ENCODE measurements at regions not wholly inside any gene's neighbourhood (a gene's known extent, or its start where the extent isn't known, plus 50 kb on each side); places are given as distances from the start of the nearest gene placed in this dataset.
"Not testable (repeated sequence)": the region's sequence is repeated elsewhere in the genome, so short reads cannot be mapped to it uniquely, and the experiment has no call there.

DNA sequence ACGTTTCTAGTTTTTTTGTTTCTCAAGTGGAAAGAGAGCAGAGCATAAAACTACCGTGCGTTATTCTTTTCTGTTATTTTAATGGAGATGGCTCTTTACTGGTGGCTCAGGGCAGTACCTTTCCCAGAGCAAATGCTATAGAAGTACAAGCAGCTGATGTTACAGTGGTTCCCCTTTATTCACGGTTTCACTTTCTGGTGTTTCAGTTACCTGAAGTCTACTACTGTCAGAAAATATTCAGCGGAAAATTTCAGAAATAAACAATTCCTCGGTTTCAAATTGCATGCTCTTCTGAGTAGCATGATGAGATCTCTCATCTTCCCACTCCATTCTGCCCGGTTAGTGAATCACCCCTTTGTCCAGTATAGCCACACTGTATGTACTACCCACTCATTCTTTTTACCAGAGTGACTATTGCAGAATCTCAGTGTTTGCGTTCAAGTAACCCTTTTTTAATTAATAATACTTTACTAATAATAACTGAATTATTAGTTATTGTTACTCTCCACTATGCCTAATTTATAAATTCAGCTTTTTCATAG lies 597.5 kb upstream of the ROBO2 start:
- DNase-seq = no peak

DNA sequence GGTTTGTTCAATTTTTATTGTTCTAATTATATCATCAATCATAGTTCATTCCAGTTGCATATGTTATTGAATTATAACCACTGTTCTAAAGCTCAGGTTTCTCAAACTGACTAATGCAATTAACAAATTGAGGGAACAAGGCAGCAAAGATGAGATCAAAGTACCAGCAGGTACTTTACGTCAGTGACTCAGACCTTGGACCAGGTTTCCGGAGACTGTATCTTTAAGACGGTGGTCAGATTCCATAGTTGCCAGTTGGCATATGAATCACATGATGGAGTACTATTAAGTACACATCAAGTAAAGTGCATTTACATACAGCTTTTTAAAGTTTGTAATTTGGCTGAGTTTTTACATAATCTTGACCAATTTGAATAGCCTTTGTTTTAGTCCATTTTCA lies 583.6 kb upstream of the ROBO2 start:
- DNase-seq = no peak

- no peak for DNase-seq
These were observed 576.4 kb upstream of the ROBO2 start for GRCh38 chr3:76463501-76463900.

DNA sequence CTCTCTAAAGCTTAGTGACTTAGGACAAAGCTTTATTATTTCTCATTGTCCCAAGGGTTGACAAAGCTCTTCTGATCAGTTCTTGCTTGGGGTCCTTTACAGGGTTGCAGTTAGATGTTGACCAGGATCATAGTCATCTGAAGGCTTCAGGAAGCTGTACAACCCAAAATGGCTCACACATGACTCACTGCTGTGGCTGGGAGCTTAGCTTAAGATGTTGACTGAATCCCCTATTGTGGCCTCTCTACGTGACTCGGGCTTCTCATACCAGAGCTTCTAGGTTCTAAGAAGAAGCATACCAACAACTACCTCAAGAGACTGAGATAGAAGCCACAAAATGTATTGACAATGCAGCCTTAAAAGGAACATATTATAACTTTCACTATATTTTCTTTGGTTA lies 569.6 kb upstream of the ROBO2 start:
- DNase-seq = no peak

- DNase-seq = no peak
These were observed 565.3 kb upstream of the ROBO2 start for GRCh38 chr3:76474632-76475031.

GRCh38 chr3:76479161-76479650 lies 560.7 kb upstream of the ROBO2 start:
- no peak for DNase-seq

DNA sequence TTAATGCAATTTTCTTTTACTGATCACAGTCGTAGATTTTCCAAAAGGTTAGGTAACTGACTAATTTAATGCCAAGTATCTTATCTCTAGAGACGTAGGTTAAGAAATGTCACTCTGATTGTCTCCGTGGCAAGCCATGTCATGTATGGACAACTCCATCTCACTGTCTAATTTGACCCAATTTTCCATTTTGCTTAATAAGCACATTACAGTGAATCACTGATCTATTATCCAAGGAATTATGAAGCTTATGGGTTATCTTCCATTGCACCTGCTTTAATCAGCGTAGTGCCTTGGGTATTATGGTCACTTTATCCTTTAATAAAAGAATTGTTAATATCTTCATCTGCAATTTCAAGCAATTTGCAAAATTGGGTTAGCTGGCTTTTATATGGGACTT lies 557.4 kb upstream of the ROBO2 start:
- no peak for DNase-seq

GRCh38 chr3:76487446-76487845 lies 552.5 kb upstream of the ROBO2 start:
- no peak for DNase-seq

DNA sequence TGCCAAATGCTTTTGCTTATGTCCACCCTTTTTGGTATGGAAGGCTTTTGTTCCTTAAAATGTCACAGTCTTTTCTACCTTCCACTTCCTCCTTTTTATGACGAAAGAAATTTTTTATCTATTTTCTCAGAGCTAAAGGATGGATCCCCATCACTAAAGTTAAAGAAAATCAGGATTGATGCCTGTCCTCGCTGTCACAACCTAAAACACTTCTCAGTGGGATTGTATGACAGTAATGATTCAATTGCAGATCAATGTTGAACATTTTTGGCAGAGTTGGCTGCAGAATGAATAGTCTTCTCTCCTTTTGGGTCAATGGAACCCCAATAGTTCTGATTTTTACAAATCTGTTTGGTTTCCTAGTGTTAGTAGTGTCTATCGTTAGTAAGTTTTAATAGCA lies 549.8 kb upstream of the ROBO2 start:
- no peak for DNase-seq

- no peak for DNase-seq
These were observed 544.7 kb upstream of the ROBO2 start for GRCh38 chr3:76495216-76495615.

DNA sequence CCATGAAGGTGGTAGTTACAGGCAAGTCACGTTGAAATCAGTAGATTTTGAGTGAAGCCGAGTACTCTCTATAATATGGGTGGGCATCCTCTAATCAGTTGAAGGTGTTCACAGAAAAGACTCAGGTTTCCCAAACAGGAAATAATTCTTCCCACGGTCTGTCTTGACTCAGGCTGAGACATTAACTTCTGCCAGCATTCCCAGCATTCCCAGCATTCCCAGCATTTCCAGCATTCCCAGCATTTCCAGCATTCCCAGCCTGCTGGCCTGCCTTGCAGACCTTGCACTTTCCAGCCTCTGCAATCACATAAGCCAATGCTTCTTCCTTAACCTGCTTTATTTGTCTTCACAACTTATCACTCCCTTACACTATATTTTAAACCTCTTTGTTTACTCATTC lies 542.3 kb upstream of the ROBO2 start:
- no peak for DNase-seq

- no peak for DNase-seq
These were observed 539.1 kb upstream of the ROBO2 start for GRCh38 chr3:76500746-76501275.

DNA sequence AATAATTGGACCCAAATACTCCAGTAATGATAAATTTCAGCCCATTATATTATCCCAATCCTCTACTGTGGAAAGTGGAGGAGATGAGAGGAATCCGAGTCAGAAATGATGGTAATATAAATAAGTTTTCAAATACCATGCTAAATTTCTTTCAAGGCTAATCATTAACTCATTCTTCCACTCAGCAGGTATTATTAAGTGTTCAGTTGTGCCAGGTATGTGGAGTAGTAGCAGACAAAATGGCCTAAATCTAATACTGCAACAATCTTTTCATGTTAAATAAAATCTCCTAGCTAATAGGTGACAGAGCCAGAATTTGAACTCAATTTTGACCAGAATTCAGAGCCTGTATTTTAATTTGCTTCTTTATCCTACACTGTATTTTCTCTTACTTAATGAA lies 538.6 kb upstream of the ROBO2 start:
- no peak for DNase-seq

GRCh38 chr3:76502076-76502475 lies 537.8 kb upstream of the ROBO2 start:
- DNase-seq = no peak

GRCh38 chr3:76505202-76505845 lies 534.6 kb upstream of the ROBO2 start:
- no peak for DNase-seq

- DNase-seq = no peak
These were observed 530.6 kb upstream of the ROBO2 start for GRCh38 chr3:76509179-76509830.

DNA sequence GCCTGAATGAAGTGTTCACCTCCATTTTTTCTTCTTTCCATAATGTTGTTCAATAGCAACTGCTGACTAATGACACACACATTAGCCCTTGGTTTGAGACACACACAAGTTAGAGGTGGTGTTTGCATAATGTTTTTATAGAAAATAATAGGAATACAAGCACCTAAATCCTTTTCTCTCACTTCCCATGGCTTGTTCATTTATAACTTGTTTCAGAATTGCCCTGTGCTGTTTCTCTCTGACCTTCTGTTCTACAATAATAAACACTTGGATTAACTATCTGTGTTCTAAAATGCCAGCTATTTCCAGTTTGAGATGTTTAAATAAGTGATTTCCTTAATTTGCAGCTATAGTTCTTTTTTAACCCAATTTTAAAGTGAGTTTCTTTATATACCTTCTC lies 525.1 kb upstream of the ROBO2 start:
- no peak for DNase-seq

DNA sequence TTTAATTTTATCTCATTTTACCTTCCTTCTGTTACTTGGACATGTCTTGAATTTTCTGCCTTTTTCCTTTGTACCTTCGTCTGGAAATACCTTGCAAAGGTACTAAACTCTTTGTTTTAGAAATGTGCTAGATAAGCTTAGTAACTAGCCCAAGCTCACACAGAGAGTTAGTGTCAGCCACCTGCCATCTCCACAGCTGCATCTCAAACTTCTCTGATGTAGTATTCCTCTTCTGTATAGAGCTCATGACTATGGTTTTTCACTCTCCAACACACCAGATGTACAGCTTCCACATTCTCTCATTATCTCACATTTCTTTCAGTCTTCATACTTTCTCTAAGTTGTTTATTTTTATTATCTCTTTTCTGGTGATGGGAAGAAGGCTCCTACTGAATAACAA lies 516.6 kb upstream of the ROBO2 start:
- no peak for DNase-seq

GRCh38 chr3:76525726-76526125 lies 514.2 kb upstream of the ROBO2 start:
- DNase-seq = no peak

DNA sequence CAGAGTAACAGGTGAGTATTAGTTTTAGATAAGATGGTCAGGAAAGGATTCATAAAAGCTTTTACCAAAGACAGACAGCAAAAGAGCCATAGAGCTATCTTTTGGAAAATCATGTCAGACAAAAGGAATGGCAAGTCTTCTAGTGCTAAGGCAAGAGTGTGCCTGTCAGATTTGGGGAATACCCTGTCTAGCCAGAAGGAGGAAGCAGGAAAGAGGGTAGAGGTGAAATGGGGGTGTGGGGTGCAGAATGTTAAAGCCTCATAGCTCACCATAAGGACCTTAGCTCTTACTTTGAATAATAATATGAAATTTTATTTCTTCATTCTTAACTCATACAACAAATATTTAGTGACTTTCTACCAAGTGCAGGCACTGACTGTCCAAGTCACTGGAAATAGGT lies 512.1 kb upstream of the ROBO2 start:
- DNase-seq = no peak

- no peak for DNase-seq
These were observed 507.6 kb upstream of the ROBO2 start for GRCh38 chr3:76532158-76532822.

GRCh38 chr3:76533710-76534109 lies 506.2 kb upstream of the ROBO2 start:
- not testable (repeated sequence) for DNase-seq

GRCh38 chr3:76537857-76538256 lies 502.0 kb upstream of the ROBO2 start:
- not testable (repeated sequence) for DNase-seq

DNA sequence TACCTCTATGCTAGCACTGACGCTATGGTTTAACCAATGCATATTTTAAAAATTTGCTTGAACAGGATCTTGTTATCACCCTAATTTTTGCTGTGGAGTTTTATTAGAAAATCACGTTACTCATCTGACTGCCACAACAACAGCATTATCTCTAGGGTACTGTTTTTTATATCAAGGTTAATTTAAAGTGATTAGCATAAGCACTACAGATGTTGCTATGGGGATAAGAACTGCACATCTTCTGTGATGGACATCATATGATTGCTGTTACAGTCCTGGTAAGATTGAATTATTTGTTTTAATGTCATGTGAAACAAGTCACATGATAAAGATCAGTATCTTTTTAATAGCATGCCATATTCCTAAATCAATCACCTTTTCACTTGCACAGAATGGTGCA lies 492.2 kb upstream of the ROBO2 start:
- no peak for DNase-seq
